Thyroid gland (tissue), 4 donors: ENCODE measurements at regions not wholly inside any gene's neighbourhood (a gene's known extent, or its start where the extent isn't known, plus 50 kb on each side); places are given as distances from the start of the nearest gene placed in this dataset.

Experiments used
- CTCF ChIP-seq, 6 experiments: fragments of 200-600 bp in 3 of 6; fragments of 450-650 bp in 3 of 6; sonication (generic) in 3 of 6; IDR thresholded peaks; one replicate each; pipeline ENCODE4 v1.5.1; 2016 to 2019; ENCODE audit warnings: antibody characterized with exemption in 6 of 6, mild to moderate bottlenecking in 2 of 6, inconsistent platforms in 1 of 6, moderate library complexity in 1 of 6
- POLR2A ChIP-seq, 2 donors: fragments of 450-650 bp; IDR thresholded peaks; one replicate each; pipeline ENCODE4 v1.6.1; 2017; ENCODE audit warnings: antibody characterized with exemption in 2 of 2, mild to moderate bottlenecking in 2 of 2, moderate library complexity in 1 of 2

GRCh38 chr12:105427883-105428282 is 97.4 kb downstream of the C12orf75 start:
- TF ChIP-seq CTCF (IDR thresholded peaks at IDR 0.05): no peak
- no peak for TF ChIP-seq POLR2A (IDR thresholded peaks at IDR 0.05)
